Suprapubic skin (tissue), 4 donors: ENCODE measurements at regions not wholly inside any gene's neighbourhood (a gene's known extent, or its start where the extent isn't known, plus 50 kb on each side); places are given as distances from the start of the nearest gene placed in this dataset.

ENCODE experiments used
- POLR2A ChIP-seq, 2 donors: fragments of 450-650 bp; IDR thresholded peaks; one replicate each; pipeline ENCODE4 v1.6.1; 2017; ENCODE audit warnings: antibody characterized with exemption in 2 of 2, mild to moderate bottlenecking in 2 of 2, moderate library complexity in 2 of 2
- POLR2AphosphoS5 ChIP-seq, 3 donors: sonication (generic); formaldehyde crosslinking; IDR thresholded peaks; one replicate each; pipeline ENCODE4 v1.6.1; 2017; ENCODE audit warnings: antibody characterized with exemption in 3 of 3
- TF ChIP-seq, protein P1 (sequence below), 2 donors: fragments of 200-600 bp in 1 of 2; fragments of 450-650 bp in 1 of 2; sonication (generic) in 1 of 2; IDR thresholded peaks; one replicate each; pipeline ENCODE4 v1.5.1; 2016 to 2019; ENCODE audit warnings: antibody characterized with exemption in 2 of 2, mild to moderate bottlenecking in 1 of 2, moderate library complexity in 1 of 2

DNA sequence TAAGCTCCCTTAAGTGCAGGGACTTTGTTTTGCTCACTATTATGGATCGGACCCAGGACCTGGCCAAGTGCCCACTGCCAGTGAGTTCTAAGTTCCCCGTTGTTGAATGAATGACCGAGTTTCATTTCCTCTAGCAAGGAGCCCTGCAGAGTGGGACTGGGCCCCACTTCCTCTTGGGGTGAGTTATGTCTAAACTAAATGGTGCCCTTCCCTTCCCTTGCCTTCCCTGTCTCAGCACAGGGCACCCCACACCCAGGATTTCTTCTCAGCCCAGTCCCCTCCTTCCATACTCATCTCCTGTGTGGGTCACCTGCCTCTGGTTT is 195.3 kb upstream of the HS6ST1 start:
- TF ChIP-seq POLR2AphosphoS5 (IDR thresholded peaks at IDR 0.05) = no peak
- TF ChIP-seq, protein P1, sequence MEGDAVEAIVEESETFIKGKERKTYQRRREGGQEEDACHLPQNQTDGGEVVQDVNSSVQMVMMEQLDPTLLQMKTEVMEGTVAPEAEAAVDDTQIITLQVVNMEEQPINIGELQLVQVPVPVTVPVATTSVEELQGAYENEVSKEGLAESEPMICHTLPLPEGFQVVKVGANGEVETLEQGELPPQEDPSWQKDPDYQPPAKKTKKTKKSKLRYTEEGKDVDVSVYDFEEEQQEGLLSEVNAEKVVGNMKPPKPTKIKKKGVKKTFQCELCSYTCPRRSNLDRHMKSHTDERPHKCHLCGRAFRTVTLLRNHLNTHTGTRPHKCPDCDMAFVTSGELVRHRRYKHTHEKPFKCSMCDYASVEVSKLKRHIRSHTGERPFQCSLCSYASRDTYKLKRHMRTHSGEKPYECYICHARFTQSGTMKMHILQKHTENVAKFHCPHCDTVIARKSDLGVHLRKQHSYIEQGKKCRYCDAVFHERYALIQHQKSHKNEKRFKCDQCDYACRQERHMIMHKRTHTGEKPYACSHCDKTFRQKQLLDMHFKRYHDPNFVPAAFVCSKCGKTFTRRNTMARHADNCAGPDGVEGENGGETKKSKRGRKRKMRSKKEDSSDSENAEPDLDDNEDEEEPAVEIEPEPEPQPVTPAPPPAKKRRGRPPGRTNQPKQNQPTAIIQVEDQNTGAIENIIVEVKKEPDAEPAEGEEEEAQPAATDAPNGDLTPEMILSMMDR (IDR thresholded peaks at IDR 0.05) = no peak
- TF ChIP-seq POLR2A (IDR thresholded peaks at IDR 0.05) = no peak
